ENCODE measurements at regions not wholly inside any gene's neighbourhood (a gene's known extent, or its start where the extent isn't known, plus 50 kb on each side); places are given as distances from the start of the nearest gene placed in this dataset.

DNA sequence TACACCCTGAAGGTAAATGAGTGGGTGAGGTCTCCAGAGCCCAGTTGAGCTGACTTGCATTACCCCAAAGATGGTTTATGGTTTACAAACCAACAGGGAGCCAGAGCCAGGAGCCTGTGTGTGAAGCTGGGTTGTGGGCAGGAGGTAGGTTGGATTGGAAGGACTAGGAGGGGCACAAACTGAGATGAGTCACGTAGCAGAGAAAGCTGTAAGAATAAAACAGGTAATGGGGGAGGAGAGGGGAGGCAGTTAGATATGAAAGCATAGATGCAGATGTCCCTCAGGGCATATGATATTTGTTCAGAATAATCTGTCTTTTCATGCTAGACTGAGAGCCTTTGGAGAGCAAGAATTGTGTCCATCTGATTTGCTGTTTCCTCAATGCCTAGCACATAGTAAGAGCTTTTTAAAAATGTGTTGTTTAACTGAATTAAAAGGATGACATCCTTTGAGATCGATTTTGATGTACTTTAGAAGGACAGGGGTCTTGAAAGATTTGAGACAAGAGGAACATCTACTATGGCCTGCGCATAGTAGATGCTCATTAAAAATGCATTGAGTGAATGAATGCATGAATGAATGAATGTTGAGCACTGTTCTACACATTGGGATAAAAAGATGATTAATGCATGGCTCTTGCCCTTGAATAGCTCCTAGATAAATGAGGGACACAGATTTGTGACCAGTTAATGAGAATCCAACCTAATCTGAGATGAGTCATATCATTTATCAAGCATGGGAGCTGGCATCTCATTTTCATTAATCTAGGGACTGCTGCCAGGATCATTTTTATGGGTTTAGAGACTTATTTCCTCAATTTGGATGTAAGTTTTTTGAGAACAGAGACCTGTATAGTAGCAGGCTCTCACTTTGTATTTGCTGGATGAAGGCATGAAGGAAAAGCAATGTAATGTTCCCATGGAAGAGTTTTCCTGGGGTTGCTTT is 175.8 kb upstream of the BDNF start:
- peak in 1 of 2 donors; percentile 62 for DNase-seq (ENCODE audit: low read depth in 2 of 2)
- no peaks in the 10 kb centered on the region for H3K36me3 ChIP-seq (ENCODE audit: control insufficient read depth, insufficient read depth, low read length)
- no peak overlapping the region for H3K9ac ChIP-seq (ENCODE audit: insufficient read depth, low read length)
- H4K20me1 ChIP-seq (ENCODE audit: control insufficient read depth, extremely low read depth, insufficient read depth, low read length): no peaks in the 10 kb centered on the region
- H2AFZ ChIP-seq (ENCODE audit: low read length): no peak overlapping the region
- H3K27me3 ChIP-seq (ENCODE audit: control insufficient read depth, insufficient read depth, low read length): no peaks in the 10 kb centered on the region
- no peaks in the 10 kb centered on the region for H3K9me3 ChIP-seq (ENCODE audit: control insufficient read depth, insufficient read depth, low read depth, low read length)
- H3K79me2 ChIP-seq (ENCODE audit: control insufficient read depth, insufficient read depth, low read length): no peaks in the 10 kb centered on the region
- H3K4me3 ChIP-seq (replicated peaks in 1 of 4; ENCODE audit: control extremely low read depth in 1 of 4, insufficient read depth in 1 of 4, low read depth in 3 of 4, low read length in 4 of 4): no peak overlapping the region
- no peak overlapping the region for H3K4me2 ChIP-seq (ENCODE audit: extremely low read depth, insufficient read depth, low read length)
- H3K27ac ChIP-seq (ENCODE audit: insufficient read depth, low read length): no peak overlapping the region
- TF ChIP-seq EZH2 (IDR thresholded peaks at IDR 0.05; ENCODE audit: low read length, missing control alignments): no peak
- H3K4me1 ChIP-seq (ENCODE audit: control insufficient read depth, extremely low read depth, insufficient read depth, low read length): no peaks in the 10 kb centered on the region

- no peaks in the 10 kb centered on the region for H3K27me3 ChIP-seq (ENCODE audit: control insufficient read depth, insufficient read depth, low read length)
- no peak overlapping the region for H2AFZ ChIP-seq (ENCODE audit: low read length)
- TF ChIP-seq EZH2 (IDR thresholded peaks at IDR 0.05; ENCODE audit: low read length, missing control alignments) (no peak), CTCF (conservative IDR thresholded peaks at IDR 0.05 in 1 of 2, IDR thresholded peaks at IDR 0.05 in 1 of 2; ENCODE audit: low read depth in 1 of 2, low read length in 2 of 2) (no peak)
- no peak for DNase-seq (ENCODE audit: low read depth in 2 of 2)
- no peak overlapping the region for H3K4me3 ChIP-seq (replicated peaks in 1 of 4; ENCODE audit: control extremely low read depth in 1 of 4, insufficient read depth in 1 of 4, low read depth in 3 of 4, low read length in 4 of 4)
- H3K4me2 ChIP-seq (ENCODE audit: extremely low read depth, insufficient read depth, low read length): no peak overlapping the region
- H3K27ac ChIP-seq (ENCODE audit: insufficient read depth, low read length): no peak overlapping the region
- H3K4me1 ChIP-seq (ENCODE audit: control insufficient read depth, extremely low read depth, insufficient read depth, low read length): no peaks in the 10 kb centered on the region
- no peak overlapping the region for H3K9ac ChIP-seq (ENCODE audit: insufficient read depth, low read length)
- no peaks in the 10 kb centered on the region for H4K20me1 ChIP-seq (ENCODE audit: control insufficient read depth, extremely low read depth, insufficient read depth, low read length)
- no peaks in the 10 kb centered on the region for H3K36me3 ChIP-seq (ENCODE audit: control insufficient read depth, insufficient read depth, low read length)
- no peaks in the 10 kb centered on the region for H3K9me3 ChIP-seq (ENCODE audit: control insufficient read depth, insufficient read depth, low read depth, low read length)
- H3K79me2 ChIP-seq (ENCODE audit: control insufficient read depth, insufficient read depth, low read length): no peaks in the 10 kb centered on the region
Measured at GRCh38 chr11:27874998-27875830, 175.0 kb upstream of the BDNF start.

- no peaks in the 10 kb centered on the region for H3K79me2 ChIP-seq (ENCODE audit: control insufficient read depth, insufficient read depth, low read length)
- TF ChIP-seq CTCF (conservative IDR thresholded peaks at IDR 0.05 in 1 of 2, IDR thresholded peaks at IDR 0.05 in 1 of 2; ENCODE audit: low read depth in 1 of 2, low read length in 2 of 2): no peak
- TF ChIP-seq EZH2 (IDR thresholded peaks at IDR 0.05; ENCODE audit: low read length, missing control alignments): no peak
- no peak overlapping the region for H2AFZ ChIP-seq (ENCODE audit: low read length)
- H3K36me3 ChIP-seq (ENCODE audit: control insufficient read depth, insufficient read depth, low read length): no peaks in the 10 kb centered on the region
- no peak overlapping the region for H3K9ac ChIP-seq (ENCODE audit: insufficient read depth, low read length)
- no peak overlapping the region for H3K4me3 ChIP-seq (replicated peaks in 1 of 4; ENCODE audit: control extremely low read depth in 1 of 4, insufficient read depth in 1 of 4, low read depth in 3 of 4, low read length in 4 of 4)
- DNase-seq (ENCODE audit: low read depth in 2 of 2): no peak
- no peaks in the 10 kb centered on the region for H3K4me1 ChIP-seq (ENCODE audit: control insufficient read depth, extremely low read depth, insufficient read depth, low read length)
- H3K27ac ChIP-seq (ENCODE audit: insufficient read depth, low read length): no peak overlapping the region
- no peaks in the 10 kb centered on the region for H3K27me3 ChIP-seq (ENCODE audit: control insufficient read depth, insufficient read depth, low read length)
- no peaks in the 10 kb centered on the region for H3K9me3 ChIP-seq (ENCODE audit: control insufficient read depth, insufficient read depth, low read depth, low read length)
- no peak overlapping the region for H3K4me2 ChIP-seq (ENCODE audit: extremely low read depth, insufficient read depth, low read length)
- H4K20me1 ChIP-seq (ENCODE audit: control insufficient read depth, extremely low read depth, insufficient read depth, low read length): no peaks in the 10 kb centered on the region
Measured at GRCh38 chr11:27873664-27874063, 173.4 kb upstream of the BDNF start.

Data from fibroblast of lung (primary cell).